IMR-90 (cell line): ENCODE measurements at regions not wholly inside any gene's neighbourhood (a gene's known extent, or its start where the extent isn't known, plus 50 kb on each side); places are given as distances from the start of the nearest gene placed in this dataset.

Source experiments
- BHLHE40 ChIP-seq: fragments of 150-350 bp; IDR thresholded peaks from 2 replicates; pipeline ENCODE4 v1.6.1; 2016; ENCODE audit warnings: mild to moderate bottlenecking, low read depth, low read length
- CHD1 ChIP-seq: IDR thresholded peaks from 2 replicates; pipeline ENCODE4 v1.6.1; 2012; ENCODE audit warnings: low read depth, low read length, improper control_type of control experiment
- MAFK ChIP-seq: IDR thresholded peaks from 2 replicates; pipeline ENCODE4 v1.6.1; 2012; ENCODE audit warnings: low read depth, low read length, improper control_type of control experiment
- MAZ ChIP-seq: IDR thresholded peaks from 2 replicates; pipeline ENCODE4 v1.6.1; 2012; ENCODE audit warnings: low read depth, mild to moderate bottlenecking, low read length, improper control_type of control experiment, moderate library complexity, borderline replicate concordance
- MXI1 ChIP-seq: IDR thresholded peaks from 2 replicates; pipeline ENCODE4 v1.6.1; 2012; ENCODE audit warnings: low read depth, mild to moderate bottlenecking, low read length, moderate library complexity, borderline replicate concordance
- POLR2A ChIP-seq: IDR thresholded peaks from 2 replicates; pipeline ENCODE4 v1.6.1; 2012; ENCODE audit warnings: mild to moderate bottlenecking, low read depth, low read length
- RAD21 ChIP-seq: IDR thresholded peaks from 2 replicates; pipeline ENCODE4 v1.6.1; 2012; ENCODE audit warnings: low read length, improper control_type of control experiment
- RCOR1 ChIP-seq: IDR thresholded peaks from 2 replicates; pipeline ENCODE4 v1.6.1; 2012; ENCODE audit warnings: mild to moderate bottlenecking, low read length, improper control_type of control experiment; ENCODE audit not compliant: insufficient replicate concordance
- RFX5 ChIP-seq: IDR thresholded peaks from 2 replicates; pipeline ENCODE4 v1.8.0; 2012; ENCODE audit warnings: low read depth, mild to moderate bottlenecking, low read length, moderate library complexity
- SMC3 ChIP-seq: fragments of 150-350 bp; IDR thresholded peaks from 2 replicates; pipeline ENCODE4 v1.6.1; 2016; ENCODE audit warnings: low read depth, mild to moderate bottlenecking, antibody characterized with exemption, low read length, moderate library complexity
- TF ChIP-seq, protein P1 (sequence below): conservative IDR thresholded peaks from 2 replicates; pipeline ENCODE4 v1.5.1; 2012; ENCODE audit warnings: mild to moderate bottlenecking, low read depth, low read length, improper control_type of control experiment
- TF ChIP-seq, protein P2 (sequence below): fragments of 150-350 bp; IDR thresholded peaks from 2 replicates; pipeline ENCODE4 v1.6.1; 2017; ENCODE audit warnings: mild to moderate bottlenecking, antibody characterized with exemption, low read length, low read depth

DNA sequence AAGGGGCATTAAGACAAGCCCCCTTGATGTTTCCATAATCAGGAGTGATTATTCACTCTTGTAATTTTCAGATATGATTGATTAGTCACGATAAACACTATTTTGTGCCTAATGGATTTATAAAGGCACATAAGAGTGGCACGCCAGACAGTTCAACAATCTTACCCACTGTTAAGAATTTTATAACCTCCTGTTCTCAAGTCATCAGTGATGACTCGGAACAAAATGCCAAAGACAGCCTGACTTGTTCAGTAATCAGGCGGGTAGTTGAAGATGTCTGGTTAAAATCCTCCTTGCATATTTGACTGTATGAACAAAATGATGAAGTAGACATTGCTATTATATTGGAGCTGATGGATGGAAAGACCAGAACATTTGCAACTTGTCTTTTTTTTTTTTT is 212.1 kb upstream of the RMST start:
- TF ChIP-seq, protein P1, sequence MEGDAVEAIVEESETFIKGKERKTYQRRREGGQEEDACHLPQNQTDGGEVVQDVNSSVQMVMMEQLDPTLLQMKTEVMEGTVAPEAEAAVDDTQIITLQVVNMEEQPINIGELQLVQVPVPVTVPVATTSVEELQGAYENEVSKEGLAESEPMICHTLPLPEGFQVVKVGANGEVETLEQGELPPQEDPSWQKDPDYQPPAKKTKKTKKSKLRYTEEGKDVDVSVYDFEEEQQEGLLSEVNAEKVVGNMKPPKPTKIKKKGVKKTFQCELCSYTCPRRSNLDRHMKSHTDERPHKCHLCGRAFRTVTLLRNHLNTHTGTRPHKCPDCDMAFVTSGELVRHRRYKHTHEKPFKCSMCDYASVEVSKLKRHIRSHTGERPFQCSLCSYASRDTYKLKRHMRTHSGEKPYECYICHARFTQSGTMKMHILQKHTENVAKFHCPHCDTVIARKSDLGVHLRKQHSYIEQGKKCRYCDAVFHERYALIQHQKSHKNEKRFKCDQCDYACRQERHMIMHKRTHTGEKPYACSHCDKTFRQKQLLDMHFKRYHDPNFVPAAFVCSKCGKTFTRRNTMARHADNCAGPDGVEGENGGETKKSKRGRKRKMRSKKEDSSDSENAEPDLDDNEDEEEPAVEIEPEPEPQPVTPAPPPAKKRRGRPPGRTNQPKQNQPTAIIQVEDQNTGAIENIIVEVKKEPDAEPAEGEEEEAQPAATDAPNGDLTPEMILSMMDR, result no peak
- no peak for TF ChIP-seq RAD21
- TF ChIP-seq RFX5, result no peak
- TF ChIP-seq POLR2A, result no peak
- no peak for TF ChIP-seq CHD1
- no peak for TF ChIP-seq RCOR1
- TF ChIP-seq SMC3, result no peak
- TF ChIP-seq, protein P2, sequence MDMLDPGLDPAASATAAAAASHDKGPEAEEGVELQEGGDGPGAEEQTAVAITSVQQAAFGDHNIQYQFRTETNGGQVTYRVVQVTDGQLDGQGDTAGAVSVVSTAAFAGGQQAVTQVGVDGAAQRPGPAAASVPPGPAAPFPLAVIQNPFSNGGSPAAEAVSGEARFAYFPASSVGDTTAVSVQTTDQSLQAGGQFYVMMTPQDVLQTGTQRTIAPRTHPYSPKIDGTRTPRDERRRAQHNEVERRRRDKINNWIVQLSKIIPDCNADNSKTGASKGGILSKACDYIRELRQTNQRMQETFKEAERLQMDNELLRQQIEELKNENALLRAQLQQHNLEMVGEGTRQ, result no peak
- TF ChIP-seq MXI1, result no peak
- no peak for TF ChIP-seq BHLHE40
- no peak for TF ChIP-seq MAZ
- TF ChIP-seq MAFK, result no peak
